ENCODE measurements at regions not wholly inside any gene's neighbourhood (a gene's known extent, or its start where the extent isn't known, plus 50 kb on each side); places are given as distances from the start of the nearest gene placed in this dataset.

DNA sequence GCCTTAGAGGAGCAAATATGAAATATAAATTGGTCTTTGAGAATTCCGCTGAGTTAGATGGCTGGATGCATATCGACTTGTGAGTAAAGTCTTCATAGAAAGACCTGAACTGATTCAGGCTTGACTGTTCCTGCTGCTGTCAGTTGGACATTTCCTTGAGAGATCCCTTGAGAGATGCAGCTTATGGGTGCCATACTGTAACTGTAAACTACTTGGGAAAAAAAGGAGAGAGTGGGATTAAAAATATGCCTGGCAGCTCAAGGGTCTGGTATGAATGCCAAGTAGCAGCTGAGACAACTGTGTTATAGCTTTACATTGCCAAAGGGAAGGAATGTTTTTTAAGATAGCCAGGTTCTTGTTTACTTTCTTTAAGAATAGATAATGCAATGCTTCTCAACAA, 926.6 kb downstream of the EPHA3 start:
- TF ChIP-seq, protein P1, sequence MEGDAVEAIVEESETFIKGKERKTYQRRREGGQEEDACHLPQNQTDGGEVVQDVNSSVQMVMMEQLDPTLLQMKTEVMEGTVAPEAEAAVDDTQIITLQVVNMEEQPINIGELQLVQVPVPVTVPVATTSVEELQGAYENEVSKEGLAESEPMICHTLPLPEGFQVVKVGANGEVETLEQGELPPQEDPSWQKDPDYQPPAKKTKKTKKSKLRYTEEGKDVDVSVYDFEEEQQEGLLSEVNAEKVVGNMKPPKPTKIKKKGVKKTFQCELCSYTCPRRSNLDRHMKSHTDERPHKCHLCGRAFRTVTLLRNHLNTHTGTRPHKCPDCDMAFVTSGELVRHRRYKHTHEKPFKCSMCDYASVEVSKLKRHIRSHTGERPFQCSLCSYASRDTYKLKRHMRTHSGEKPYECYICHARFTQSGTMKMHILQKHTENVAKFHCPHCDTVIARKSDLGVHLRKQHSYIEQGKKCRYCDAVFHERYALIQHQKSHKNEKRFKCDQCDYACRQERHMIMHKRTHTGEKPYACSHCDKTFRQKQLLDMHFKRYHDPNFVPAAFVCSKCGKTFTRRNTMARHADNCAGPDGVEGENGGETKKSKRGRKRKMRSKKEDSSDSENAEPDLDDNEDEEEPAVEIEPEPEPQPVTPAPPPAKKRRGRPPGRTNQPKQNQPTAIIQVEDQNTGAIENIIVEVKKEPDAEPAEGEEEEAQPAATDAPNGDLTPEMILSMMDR (IDR thresholded peaks at IDR 0.05): no peak
- TF ChIP-seq POLR2AphosphoS5 (IDR thresholded peaks at IDR 0.05) (no peak), POLR2A (IDR thresholded peaks at IDR 0.05) (no peak)
